Stimulated activated naive CD8-positive, alpha-beta T cell treated with anti-CD3 and anti-CD28 coated beads, Interleukin-15, Interleukin-2, amounts not matched to agents 100 U/mL and 50 U/mL, for 24 hours (primary cell): ENCODE measurements at regions not wholly inside any gene's neighbourhood (a gene's known extent, or its start where the extent isn't known, plus 50 kb on each side); places are given as distances from the start of the nearest gene placed in this dataset.

Experiments
- ATAC-seq: fragments of 150-1000 bp; cut with Tn5 transposase; one replicate; pipeline ENCODE4 v1.10.0; 2021
- DNase-seq: peaks from one replicate; pipeline ENCODE4 v3.0.0; 2021

- no peak for ATAC-seq
- no peak for DNase-seq
Measured at GRCh38 chr22:49482811-49483210, 344.9 kb downstream of the BRD1 start.

GRCh38 chr22:49481659-49482399 lies 345.8 kb downstream of the BRD1 start:
- ATAC-seq (no peak), DNase-seq (no peak)

- no peak for ATAC-seq
- DNase-seq, result no peak
Measured at GRCh38 chr22:49480896-49481658, 346.6 kb downstream of the BRD1 start.

- DNase-seq, result no peak
- no peak for ATAC-seq
Measured at GRCh38 chr22:49480331-49480730, 347.3 kb downstream of the BRD1 start.

GRCh38 chr22:49479566-49479965 lies 348.1 kb downstream of the BRD1 start:
- ATAC-seq (no peak), DNase-seq (no peak)

- DNase-seq, result no peak
- no peak for ATAC-seq
Measured at GRCh38 chr22:49476800-49477400, 350.8 kb downstream of the BRD1 start.

- DNase-seq (no peak), ATAC-seq (no peak)
Measured at GRCh38 chr22:49476176-49476575, 351.5 kb downstream of the BRD1 start.

GRCh38 chr22:49475253-49475652 lies 352.4 kb downstream of the BRD1 start:
- DNase-seq (no peak), ATAC-seq (no peak)

- DNase-seq (no peak), ATAC-seq (no peak)
Measured at GRCh38 chr22:49473286-49473685, 354.4 kb downstream of the BRD1 start.

- ATAC-seq, result no peak
- no peak for DNase-seq
Measured at GRCh38 chr22:49470741-49471503, 356.8 kb downstream of the BRD1 start.

- ATAC-seq, result no peak
- no peak for DNase-seq
Measured at GRCh38 chr22:49469896-49470740, 357.6 kb downstream of the BRD1 start.

GRCh38 chr22:49468487-49469198 lies 359.0 kb downstream of the BRD1 start:
- no peak for DNase-seq
- no peak for ATAC-seq

GRCh38 chr22:49466878-49467595 lies 360.6 kb downstream of the BRD1 start:
- DNase-seq (no peak), ATAC-seq (no peak)

- no peak for DNase-seq
- no peak for ATAC-seq
Measured at GRCh38 chr22:49464037-49464436, 363.6 kb downstream of the BRD1 start.

GRCh38 chr22:49462795-49463194 lies 364.9 kb downstream of the BRD1 start:
- DNase-seq, result no peak
- no peak for ATAC-seq

- no peak for DNase-seq
- no peak for ATAC-seq
Measured at GRCh38 chr22:49462291-49462690, 365.4 kb downstream of the BRD1 start.

- DNase-seq (no peak), ATAC-seq (no peak)
Measured at GRCh38 chr22:49461674-49462073, 366.0 kb downstream of the BRD1 start.

GRCh38 chr22:49460592-49461281 lies 366.9 kb downstream of the BRD1 start:
- ATAC-seq (no peak), DNase-seq (no peak)

- no peak for ATAC-seq
- no peak for DNase-seq
Measured at GRCh38 chr22:49460091-49460490, 367.6 kb downstream of the BRD1 start.

- ATAC-seq (no peak), DNase-seq (no peak)
Measured at GRCh38 chr22:49458708-49459099, 369.0 kb downstream of the BRD1 start.
